ENCODE measurements at regions not wholly inside any gene's neighbourhood (a gene's known extent, or its start where the extent isn't known, plus 50 kb on each side); places are given as distances from the start of the nearest gene placed in this dataset.

DNA sequence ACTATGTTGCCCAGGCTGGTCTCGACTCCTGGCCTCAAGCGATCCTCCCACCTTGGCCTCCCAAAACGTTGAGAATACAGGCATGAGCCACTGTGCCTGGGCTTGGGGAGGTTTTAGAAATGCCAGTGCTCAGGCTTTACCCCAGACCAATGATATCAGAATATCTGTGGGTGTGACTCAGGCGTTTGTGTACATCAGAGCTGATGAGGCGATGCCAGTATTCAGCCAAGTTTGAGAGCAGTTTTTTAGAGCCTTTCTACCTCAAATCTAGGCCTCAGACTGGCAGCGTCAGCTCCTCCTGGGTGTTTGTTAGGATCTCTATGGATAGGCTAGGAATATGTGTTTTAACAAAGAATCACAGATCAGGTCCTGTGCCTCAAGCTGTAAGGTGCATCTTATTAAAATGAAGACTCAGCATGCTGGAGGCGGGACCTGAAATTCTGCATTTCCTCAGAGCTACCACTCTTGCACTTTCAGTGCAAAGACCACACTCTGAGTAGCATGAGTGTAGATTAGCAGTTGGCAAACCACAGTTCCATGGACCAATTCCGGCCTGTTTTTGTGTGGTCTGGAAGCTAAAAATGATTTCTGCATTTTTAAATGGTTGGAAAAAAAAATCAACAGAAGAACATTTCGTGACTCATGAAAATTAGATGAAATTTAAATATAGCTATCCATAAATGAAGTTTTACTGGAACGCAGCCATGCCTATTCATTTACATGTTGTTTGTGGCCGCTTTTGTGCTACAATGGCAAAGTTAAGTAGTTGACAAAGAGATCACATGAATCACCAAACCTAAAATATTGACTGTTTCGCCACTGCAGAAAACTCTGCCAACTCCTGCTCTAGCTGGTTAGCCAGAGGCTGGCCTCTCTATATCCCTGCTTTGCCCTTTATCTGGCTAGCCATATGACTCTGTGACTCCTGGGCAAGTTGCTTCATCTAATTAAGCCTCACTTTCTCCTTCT is 92.2 kb downstream of the KLF4 start:
- Histone ChIP-seq H3K4me2 (ENCODE audit: insufficient read depth, low read length) (no peak overlapping the region), H3K27ac (ENCODE audit: low read length) (no peak overlapping the region), H3K27me3 (ENCODE audit: insufficient read depth, low read length, poor library complexity) (no peaks in the 10 kb centered on the region), H3K9me3 (ENCODE audit: insufficient read depth, low read length, severe bottlenecking) (no peaks in the 10 kb centered on the region), H4K20me1 (ENCODE audit: insufficient read depth, low read length) (no peaks in the 10 kb centered on the region), H3K4me1 (ENCODE audit: insufficient read depth, low read length) (no peaks in the 10 kb centered on the region), H3K79me2 (ENCODE audit: insufficient read depth, low read length) (no peaks in the 10 kb centered on the region), H3K4me3 (ENCODE audit: low read depth in 1 of 2, low read length in 2 of 2) (no peak overlapping the region), H3K9ac (ENCODE audit: low read depth, low read length) (no peak overlapping the region), H3K36me3 (ENCODE audit: insufficient read depth, low read length) (no peaks in the 10 kb centered on the region), H2AFZ (ENCODE audit: low read depth, low read length) (no peak overlapping the region)
- DNase-seq, result no peak
- TF ChIP-seq, protein P1, sequence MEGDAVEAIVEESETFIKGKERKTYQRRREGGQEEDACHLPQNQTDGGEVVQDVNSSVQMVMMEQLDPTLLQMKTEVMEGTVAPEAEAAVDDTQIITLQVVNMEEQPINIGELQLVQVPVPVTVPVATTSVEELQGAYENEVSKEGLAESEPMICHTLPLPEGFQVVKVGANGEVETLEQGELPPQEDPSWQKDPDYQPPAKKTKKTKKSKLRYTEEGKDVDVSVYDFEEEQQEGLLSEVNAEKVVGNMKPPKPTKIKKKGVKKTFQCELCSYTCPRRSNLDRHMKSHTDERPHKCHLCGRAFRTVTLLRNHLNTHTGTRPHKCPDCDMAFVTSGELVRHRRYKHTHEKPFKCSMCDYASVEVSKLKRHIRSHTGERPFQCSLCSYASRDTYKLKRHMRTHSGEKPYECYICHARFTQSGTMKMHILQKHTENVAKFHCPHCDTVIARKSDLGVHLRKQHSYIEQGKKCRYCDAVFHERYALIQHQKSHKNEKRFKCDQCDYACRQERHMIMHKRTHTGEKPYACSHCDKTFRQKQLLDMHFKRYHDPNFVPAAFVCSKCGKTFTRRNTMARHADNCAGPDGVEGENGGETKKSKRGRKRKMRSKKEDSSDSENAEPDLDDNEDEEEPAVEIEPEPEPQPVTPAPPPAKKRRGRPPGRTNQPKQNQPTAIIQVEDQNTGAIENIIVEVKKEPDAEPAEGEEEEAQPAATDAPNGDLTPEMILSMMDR (IDR thresholded peaks at IDR 0.05; ENCODE audit: borderline replicate concordance, extremely low read depth, low read length, poor library complexity, severe bottlenecking), result no peak
- ATAC-seq (ENCODE audit: insufficient read depth, low read depth), result no peak

DNA sequence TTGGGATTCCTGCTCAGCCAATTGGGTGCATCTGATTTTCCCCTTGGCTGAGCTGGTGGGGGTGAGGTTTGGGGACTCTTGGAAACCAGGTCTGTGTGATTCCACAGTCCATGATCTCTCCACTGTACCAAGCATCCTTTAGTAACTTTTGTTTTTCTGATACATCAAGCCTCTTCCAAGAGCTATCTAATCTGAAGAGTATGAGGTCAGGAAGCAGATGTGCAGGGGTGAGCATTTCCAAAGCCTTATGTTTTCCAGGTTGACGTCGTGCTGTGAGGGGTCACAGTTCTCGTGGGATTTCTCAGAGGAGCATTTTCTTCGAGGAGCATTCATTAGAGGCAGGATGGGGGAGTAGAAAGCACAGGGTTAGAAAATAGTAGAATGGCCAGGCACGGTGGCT is 95.3 kb downstream of the KLF4 start:
- DNase-seq (no peak), ATAC-seq (ENCODE audit: insufficient read depth, low read depth) (no peak)
- Histone ChIP-seq H3K27ac (ENCODE audit: low read length) (no peak overlapping the region), H2AFZ (ENCODE audit: low read depth, low read length) (no peak overlapping the region), H3K9ac (ENCODE audit: low read depth, low read length) (no peak overlapping the region), H4K20me1 (ENCODE audit: insufficient read depth, low read length) (no peaks in the 10 kb centered on the region), H3K4me3 (ENCODE audit: low read depth in 1 of 2, low read length in 2 of 2) (no peak overlapping the region), H3K36me3 (ENCODE audit: insufficient read depth, low read length) (no peaks in the 10 kb centered on the region), H3K4me1 (ENCODE audit: insufficient read depth, low read length) (no peaks in the 10 kb centered on the region), H3K9me3 (ENCODE audit: insufficient read depth, low read length, severe bottlenecking) (no peaks in the 10 kb centered on the region), H3K4me2 (ENCODE audit: insufficient read depth, low read length) (no peak overlapping the region), H3K27me3 (ENCODE audit: insufficient read depth, low read length, poor library complexity) (no peaks in the 10 kb centered on the region), H3K79me2 (ENCODE audit: insufficient read depth, low read length) (no peaks in the 10 kb centered on the region)
- TF ChIP-seq, protein P1 (IDR thresholded peaks at IDR 0.05; ENCODE audit: borderline replicate concordance, extremely low read depth, low read length, poor library complexity, severe bottlenecking), result no peak
- TF ChIP-seq EZH2 (IDR thresholded peaks at IDR 0.05; ENCODE audit: borderline replicate concordance, low read depth, low read length, severe bottlenecking), result no peak

DNA sequence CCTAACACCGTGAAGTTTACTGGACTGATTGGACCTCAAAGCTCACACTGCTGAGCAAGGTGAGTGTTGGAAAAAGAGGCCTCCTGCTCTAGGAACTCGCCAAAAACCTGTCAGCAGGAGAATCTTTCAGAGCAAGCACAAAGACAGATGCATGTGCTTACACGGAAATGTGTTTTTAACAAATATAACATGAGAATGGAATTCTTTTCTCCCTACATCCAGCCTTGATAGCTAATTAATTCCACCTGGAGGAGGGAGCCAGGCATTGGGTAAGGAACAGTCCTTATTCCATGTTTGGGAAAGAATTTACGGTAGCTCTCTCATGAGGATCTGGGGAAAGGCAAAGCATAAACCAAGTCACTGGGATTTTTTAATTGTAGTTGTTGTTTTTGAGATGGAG is 98.8 kb downstream of the KLF4 start:
- DNase-seq (no peak), ATAC-seq (ENCODE audit: insufficient read depth, low read depth) (no peak)
- H3K79me2 ChIP-seq (ENCODE audit: insufficient read depth, low read length), result no peaks in the 10 kb centered on the region
- H3K4me1 ChIP-seq (ENCODE audit: insufficient read depth, low read length), result no peaks in the 10 kb centered on the region
- no peak overlapping the region for H3K27ac ChIP-seq (ENCODE audit: low read length)
- TF ChIP-seq, protein P1 (IDR thresholded peaks at IDR 0.05; ENCODE audit: borderline replicate concordance, extremely low read depth, low read length, poor library complexity, severe bottlenecking), result no peak
- no peak for TF ChIP-seq EZH2 (IDR thresholded peaks at IDR 0.05; ENCODE audit: borderline replicate concordance, low read depth, low read length, severe bottlenecking)
- H3K36me3 ChIP-seq (ENCODE audit: insufficient read depth, low read length), result no peaks in the 10 kb centered on the region
- H2AFZ ChIP-seq (ENCODE audit: low read depth, low read length), result no peak overlapping the region
- no peak overlapping the region for H3K4me2 ChIP-seq (ENCODE audit: insufficient read depth, low read length)
- H3K9me3 ChIP-seq (ENCODE audit: insufficient read depth, low read length, severe bottlenecking), result no peaks in the 10 kb centered on the region
- H3K27me3 ChIP-seq (ENCODE audit: insufficient read depth, low read length, poor library complexity), result no peaks in the 10 kb centered on the region
- no peak overlapping the region for H3K9ac ChIP-seq (ENCODE audit: low read depth, low read length)
- H4K20me1 ChIP-seq (ENCODE audit: insufficient read depth, low read length), result no peaks in the 10 kb centered on the region
- no peak overlapping the region for H3K4me3 ChIP-seq (ENCODE audit: low read depth in 1 of 2, low read length in 2 of 2)

Data from DND-41 (cell line).